LNCaP clone FGC (cell line): ENCODE measurements at regions not wholly inside any gene's neighbourhood (a gene's known extent, or its start where the extent isn't known, plus 50 kb on each side); places are given as distances from the start of the nearest gene placed in this dataset.
"Not testable (repeated sequence)": the region's sequence is repeated elsewhere in the genome, so short reads cannot be mapped to it uniquely, and the experiment has no call there.

Source experiments
- DNase-seq: peaks from one replicate; pipeline ENCODE4 v3.0.0-alpha.2; 2011; ENCODE audit warnings: low read depth
- H3K4me3 ChIP-seq: 2 replicates; pipeline ENCODE4 v1.5.1; 2011; ENCODE audit warnings: mild to moderate bottlenecking, low read depth, low read length, control low read depth
- CTCF ChIP-seq: IDR thresholded peaks from 2 replicates; pipeline ENCODE4 v1.5.1; 2012; ENCODE audit warnings: mild to moderate bottlenecking; ENCODE audit not compliant: control insufficient read depth, insufficient read depth; ENCODE audit errors: extremely low read depth

GRCh38 chr2:160826496-160826895 is 332.9 kb upstream of the RBMS1 start:
- H3K4me3 ChIP-seq = no peak overlapping the region
- TF ChIP-seq CTCF = no peak
- no peak for DNase-seq

- no peak for DNase-seq
- TF ChIP-seq CTCF = no peak
- no peak overlapping the region for H3K4me3 ChIP-seq
These were observed 332.2 kb upstream of the TANK start for GRCh38 chr2:160828076-160828475.

GRCh38 chr2:160832381-160832780 is 327.8 kb upstream of the TANK start:
- not testable (repeated sequence) for H3K4me3 ChIP-seq, DNase-seq

- no peak for TF ChIP-seq CTCF
- no peak for DNase-seq
- H3K4me3 ChIP-seq = no peak overlapping the region
These were observed 325.1 kb upstream of the TANK start for GRCh38 chr2:160835166-160835565.

- no peak overlapping the region for H3K4me3 ChIP-seq
- TF ChIP-seq CTCF = no peak
- no peak for DNase-seq
These were observed 323.5 kb upstream of the TANK start for GRCh38 chr2:160836755-160837154.

- H3K4me3 ChIP-seq = no peak overlapping the region
- no peak for DNase-seq
- TF ChIP-seq CTCF = no peak
These were observed 322.8 kb upstream of the TANK start for GRCh38 chr2:160837416-160837815.

GRCh38 chr2:160838147-160838546 is 322.1 kb upstream of the TANK start:
- DNase-seq = no peak
- TF ChIP-seq CTCF = no peak
- H3K4me3 ChIP-seq = no peak overlapping the region

- no peak for DNase-seq
- no peak for TF ChIP-seq CTCF
- no peak overlapping the region for H3K4me3 ChIP-seq
These were observed 321.5 kb upstream of the TANK start for GRCh38 chr2:160838691-160839090.
